Astrocyte of the cerebellum (primary cell): ENCODE measurements at regions not wholly inside any gene's neighbourhood (a gene's known extent, or its start where the extent isn't known, plus 50 kb on each side); places are given as distances from the start of the nearest gene placed in this dataset.

ENCODE experiments used
- DNase-seq: peaks from one replicate; pipeline ENCODE4 v3.0.0-alpha.2; 2011; ENCODE audit warnings: low read depth
- H3K4me3 ChIP-seq: 2 replicates; pipeline ENCODE4 v1.5.1; 2011; ENCODE audit warnings: mild to moderate bottlenecking, low read depth, low read length, moderate library complexity
- in situ Hi-C: cut with HindIII; loops from 2 replicates; pipeline ENCODE4 v1.10.0; 2017; ENCODE audit warnings: low sequenced_read_pairs
- TF ChIP-seq, protein P1 (sequence below): IDR thresholded peaks from 2 replicates; pipeline ENCODE4 v1.5.1; 2012; ENCODE audit warnings: low read length, low read depth, moderate library complexity, mild to moderate bottlenecking; ENCODE audit errors: missing control alignments

DNA sequence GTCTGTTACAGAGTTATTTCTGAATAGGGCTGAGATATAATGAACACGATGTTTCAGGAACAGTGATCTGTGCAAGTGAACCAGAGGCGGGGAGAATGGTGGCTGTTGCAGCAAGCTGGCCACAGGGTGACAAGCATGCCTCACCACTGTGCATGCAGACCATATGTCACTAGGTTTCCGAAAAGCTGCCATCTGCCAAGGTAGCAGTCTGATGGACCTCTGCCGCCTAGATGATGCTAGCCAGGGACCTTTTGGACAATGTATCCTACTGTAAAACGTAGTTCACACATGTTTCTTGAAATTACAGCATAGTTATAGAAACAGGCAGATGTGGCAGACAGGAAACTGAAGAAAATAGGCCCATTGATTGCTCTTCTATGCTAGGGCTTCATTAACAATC lies 204.2 kb upstream of the RRP15 start:
- in situ Hi-C loops: no loop called here
- DNase-seq: no peak
- H3K4me3 ChIP-seq: no peak overlapping the region
- TF ChIP-seq, protein P1, sequence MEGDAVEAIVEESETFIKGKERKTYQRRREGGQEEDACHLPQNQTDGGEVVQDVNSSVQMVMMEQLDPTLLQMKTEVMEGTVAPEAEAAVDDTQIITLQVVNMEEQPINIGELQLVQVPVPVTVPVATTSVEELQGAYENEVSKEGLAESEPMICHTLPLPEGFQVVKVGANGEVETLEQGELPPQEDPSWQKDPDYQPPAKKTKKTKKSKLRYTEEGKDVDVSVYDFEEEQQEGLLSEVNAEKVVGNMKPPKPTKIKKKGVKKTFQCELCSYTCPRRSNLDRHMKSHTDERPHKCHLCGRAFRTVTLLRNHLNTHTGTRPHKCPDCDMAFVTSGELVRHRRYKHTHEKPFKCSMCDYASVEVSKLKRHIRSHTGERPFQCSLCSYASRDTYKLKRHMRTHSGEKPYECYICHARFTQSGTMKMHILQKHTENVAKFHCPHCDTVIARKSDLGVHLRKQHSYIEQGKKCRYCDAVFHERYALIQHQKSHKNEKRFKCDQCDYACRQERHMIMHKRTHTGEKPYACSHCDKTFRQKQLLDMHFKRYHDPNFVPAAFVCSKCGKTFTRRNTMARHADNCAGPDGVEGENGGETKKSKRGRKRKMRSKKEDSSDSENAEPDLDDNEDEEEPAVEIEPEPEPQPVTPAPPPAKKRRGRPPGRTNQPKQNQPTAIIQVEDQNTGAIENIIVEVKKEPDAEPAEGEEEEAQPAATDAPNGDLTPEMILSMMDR: no peak

DNA sequence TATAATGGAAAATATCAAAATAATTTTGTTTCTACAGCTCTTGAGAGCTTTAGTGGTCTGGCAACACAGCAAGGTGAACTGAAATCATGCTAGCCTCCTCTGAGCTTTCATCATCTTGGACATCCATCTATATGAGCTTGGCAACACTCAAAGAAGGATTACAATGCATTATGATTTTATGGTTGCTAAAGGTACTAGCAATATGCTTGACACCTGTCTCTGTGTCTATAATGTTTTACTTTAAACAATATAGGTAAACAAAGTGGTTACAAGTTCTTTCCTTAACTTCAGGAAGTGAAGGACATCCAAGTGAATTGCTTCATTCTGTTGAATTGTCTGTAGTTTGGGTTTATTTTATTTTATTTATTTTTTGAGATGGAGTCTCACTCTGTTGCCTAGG lies 203.7 kb upstream of the RRP15 start:
- TF ChIP-seq, protein P1: no peak
- DNase-seq: no peak
- no peak overlapping the region for H3K4me3 ChIP-seq
- in situ Hi-C loops: no loop called here

DNA sequence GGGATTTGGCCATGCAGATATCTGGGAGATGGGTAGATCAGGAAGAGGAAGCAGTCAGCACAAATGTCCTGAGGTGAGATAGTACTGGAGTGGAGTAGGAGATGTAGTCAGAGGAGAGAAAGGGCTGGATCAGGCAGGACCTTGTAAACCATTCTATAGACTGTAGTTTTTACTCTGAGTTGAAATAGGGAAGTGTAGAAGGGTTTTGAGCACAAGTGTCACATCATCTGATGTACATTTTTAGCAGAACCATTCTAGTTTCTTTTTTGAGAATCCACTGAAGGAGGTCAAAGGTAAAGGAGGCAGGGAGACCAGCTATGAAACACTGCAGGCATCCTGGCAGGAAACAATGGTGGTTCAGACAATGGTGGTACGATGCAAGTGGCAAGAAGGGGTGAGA lies 194.6 kb upstream of the RRP15 start:
- TF ChIP-seq, protein P1: no peak
- in situ Hi-C loops: no loop called here
- DNase-seq: no peak
- H3K4me3 ChIP-seq: no peak overlapping the region

DNA sequence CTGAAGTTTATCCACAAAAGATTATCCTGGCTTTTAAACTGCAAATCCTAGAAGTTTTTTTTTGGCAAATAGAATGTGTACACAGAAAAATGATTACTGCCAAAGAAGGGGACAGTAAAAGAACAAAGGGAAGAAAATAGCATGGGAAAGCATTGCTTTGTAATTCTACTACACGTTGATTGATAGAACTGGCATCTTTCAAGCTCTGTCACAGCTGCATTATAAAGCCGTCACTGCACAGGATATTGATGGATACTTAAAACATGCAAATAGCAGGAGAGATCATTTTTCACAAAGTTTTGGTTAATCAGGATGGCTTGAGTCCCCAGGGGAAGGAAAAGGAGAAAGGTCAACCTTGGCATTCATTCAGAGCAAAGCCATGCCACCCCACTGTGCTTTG lies 183.7 kb upstream of the RRP15 start:
- TF ChIP-seq, protein P1: no peak
- no peak for DNase-seq
- H3K4me3 ChIP-seq: no peak overlapping the region
- in situ Hi-C loops: no loop called here

DNA sequence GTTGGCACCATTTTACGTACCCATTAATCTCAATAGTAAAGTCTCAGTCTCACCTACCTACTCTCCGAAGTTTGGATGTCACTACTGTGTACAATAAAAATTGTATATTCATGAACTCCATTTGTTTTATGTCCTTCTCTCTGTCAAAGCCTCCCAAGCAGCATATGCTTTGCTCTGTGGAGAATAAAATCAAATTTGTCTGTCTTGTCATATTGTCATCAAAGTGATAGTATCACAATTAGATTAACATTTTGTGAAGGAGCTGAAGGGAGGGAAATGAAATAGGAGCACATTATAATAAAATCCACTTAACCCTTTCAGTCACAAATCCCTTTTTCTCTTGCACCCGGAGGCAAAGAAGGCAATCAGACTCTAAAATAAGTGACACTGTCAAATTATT lies 177.1 kb upstream of the RRP15 start:
- no peak for DNase-seq
- in situ Hi-C loops: no loop called here
- TF ChIP-seq, protein P1: no peak
- H3K4me3 ChIP-seq: no peak overlapping the region

DNA sequence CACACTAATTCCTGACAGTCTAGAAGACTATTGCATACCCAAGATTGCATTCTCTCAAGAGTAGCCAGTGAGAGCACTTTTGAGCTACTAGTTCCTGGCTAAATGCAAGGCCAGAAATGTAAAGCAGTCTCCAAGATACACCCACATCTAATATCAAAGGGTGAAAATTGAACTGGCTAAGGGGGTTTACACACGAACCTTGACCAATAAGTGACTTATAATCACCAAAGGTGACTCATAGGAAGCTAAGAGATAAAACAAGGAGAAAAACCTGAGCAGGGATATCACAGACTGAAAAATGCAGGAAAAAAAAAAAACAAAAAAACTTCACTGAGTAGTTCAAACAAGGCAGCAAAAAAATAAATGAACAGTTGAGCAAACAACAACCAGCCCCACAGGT lies 172.2 kb upstream of the RRP15 start:
- in situ Hi-C loops: no loop called here
- no peak for DNase-seq
- TF ChIP-seq, protein P1: no peak
- no peak overlapping the region for H3K4me3 ChIP-seq

DNA sequence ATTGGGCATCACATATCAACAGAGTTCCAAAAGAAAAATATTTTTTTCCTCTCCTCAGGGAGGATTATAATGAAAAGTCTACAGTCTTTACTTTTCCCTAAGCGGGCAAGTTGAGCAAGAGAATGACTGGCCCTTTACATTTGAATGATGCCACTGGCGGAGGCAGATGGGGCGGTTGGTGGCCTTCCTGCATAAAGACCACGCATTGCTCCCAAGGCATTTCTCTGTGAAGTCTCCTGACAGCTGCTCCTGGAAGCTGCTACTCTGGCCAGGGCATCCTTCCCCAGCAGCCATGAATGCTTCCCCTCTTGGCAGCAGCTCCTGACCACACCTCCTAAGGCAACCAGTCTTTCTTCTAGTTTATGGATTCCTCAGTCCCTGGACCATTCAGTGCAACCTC lies 161.1 kb upstream of the RRP15 start:
- H3K4me3 ChIP-seq: no peak overlapping the region
- no peak for DNase-seq
- in situ Hi-C loops: no loop called here
- TF ChIP-seq, protein P1: no peak
